SK-N-SH (cell line): ENCODE measurements at regions not wholly inside any gene's neighbourhood (a gene's known extent, or its start where the extent isn't known, plus 50 kb on each side); places are given as distances from the start of the nearest gene placed in this dataset.

Experiments
- CTCF ChIA-PET: fragments of 300-600, 350-600 bp; formaldehyde crosslinking; extraction: SDS; loops from one replicate; lab custom pipeline; 2021; lab: Yijun Ruan, JAX
- POLR2A ChIA-PET: fragments of 350-600 bp; sonication (Branson Sonifier 250); formaldehyde crosslinking; extraction: SDS; loops from one replicate; lab custom pipeline; 2020; ENCODE audit warnings: antibody characterized with exemption, inconsistent platforms; lab: Yijun Ruan, JAX
- DNase-seq: peaks from one replicate; pipeline ENCODE4 v3.0.0; 2012
- H2AFZ ChIP-seq: fragments of 200-600 bp; sonication (generic); 2 replicates; pipeline ENCODE4 v1.8.1; 2016; ENCODE audit warnings: antibody characterized with exemption, mild to moderate bottlenecking, low read depth
- H3F3A ChIP-seq: fragments of 200-600 bp; sonication (generic); replicated peaks from 2 replicates; pipeline ENCODE3; 2016; ENCODE audit warnings: antibody characterized with exemption, mild to moderate bottlenecking; ENCODE audit not compliant: insufficient read depth
- H3K27ac ChIP-seq, 2 experiments: fragments of 200-500 bp in 1 of 2; fragments of 200-600 bp in 1 of 2; sonication (Bioruptor generic) in 1 of 2; sonication (generic), shearing (Covaris generic) in 1 of 2; 2 replicates each; pipeline versions ENCODE4 v1.5.1 to v1.6.1; 2014 to 2016; ENCODE audit warnings: low read depth in 2 of 2, inconsistent platforms in 1 of 2, low read length in 1 of 2, mild to moderate bottlenecking in 1 of 2, mixed read lengths in 1 of 2
- H3K27me3 ChIP-seq: fragments of 200-600 bp; sonication (generic), shearing (Covaris generic); 2 replicates; pipeline ENCODE4 v1.6.1; 2016; ENCODE audit warnings: mixed run types; ENCODE audit not compliant: insufficient read depth
- H3K36me3 ChIP-seq, 2 experiments: fragments of 200-500 bp in 1 of 2; fragments of 200-600 bp in 1 of 2; sonication (Bioruptor generic) in 1 of 2; sonication (generic) in 1 of 2; replicated peaks in 1 of 2; 2 replicates each; pipeline versions ENCODE3 to v1.5.1; 2014 to 2016; ENCODE audit warnings: low read length in 1 of 2, mild to moderate bottlenecking in 1 of 2; ENCODE audit not compliant: insufficient read depth in 2 of 2, control insufficient read depth in 1 of 2
- H3K4me1 ChIP-seq, 2 experiments: fragments of 200-500 bp in 1 of 2; fragments of 200-600 bp in 1 of 2; sonication (Bioruptor generic) in 1 of 2; sonication (generic), shearing (Covaris generic) in 1 of 2; 2 replicates each; pipeline versions ENCODE4 v1.5.1 to v1.6.1; 2014 to 2016; ENCODE audit warnings: low read depth in 1 of 2, low read length in 1 of 2, mixed run types in 1 of 2; ENCODE audit not compliant: insufficient read depth in 2 of 2, control insufficient read depth in 1 of 2
- H3K4me2 ChIP-seq: fragments of 200-600 bp; sonication (generic), shearing (Covaris generic); 2 replicates; pipeline ENCODE4 v1.6.1; 2017; ENCODE audit warnings: mixed run types
- H3K4me3 ChIP-seq, 2 experiments: fragments of 200-500 bp in 1 of 2; fragments of 200-600 bp in 1 of 2; sonication (Bioruptor generic) in 1 of 2; sonication (generic), shearing (Covaris generic) in 1 of 2; 2 replicates each; pipeline versions ENCODE4 v1.5.1 to v1.8.1; 2014 to 2016; ENCODE audit warnings: low read depth in 2 of 2, inconsistent platforms in 1 of 2, low read length in 1 of 2, mild to moderate bottlenecking in 1 of 2, mixed read lengths in 1 of 2, moderate library complexity in 1 of 2
- H3K79me2 ChIP-seq: fragments of 200-600 bp; sonication (generic); 2 replicates; pipeline ENCODE4 v1.8.1; 2017; ENCODE audit warnings: mild to moderate bottlenecking; ENCODE audit not compliant: insufficient read depth
- H3K9ac ChIP-seq: fragments of 200-600 bp; sonication (generic); 2 replicates; pipeline ENCODE4 v1.6.1; 2017; ENCODE audit warnings: mixed run types
- H3K9me2 ChIP-seq: fragments of 200-600 bp; sonication (generic); 2 replicates; pipeline ENCODE4 v1.6.1; 2017; ENCODE audit warnings: mixed run types
- H3K9me3 ChIP-seq: fragments of 200-600 bp; sonication (generic); 2 replicates; pipeline ENCODE4 v1.6.1; 2017; ENCODE audit warnings: mixed run types, mild to moderate bottlenecking, moderate library complexity
- H4K20me1 ChIP-seq: fragments of 200-600 bp; sonication (generic); 2 replicates; pipeline ENCODE4 v1.6.1; 2017; ENCODE audit warnings: mild to moderate bottlenecking, mixed run types; ENCODE audit not compliant: insufficient read depth
- CHD2 ChIP-seq: fragments of 150-350 bp; IDR thresholded peaks from 2 replicates; pipeline ENCODE4 v1.6.1; 2018; ENCODE audit warnings: low read length; ENCODE audit not compliant: partially characterized antibody
- CTCF ChIP-seq: fragments of 200-600 bp; sonication (generic); IDR thresholded peaks from 2 replicates; pipeline ENCODE4 v1.6.1; 2017; ENCODE audit warnings: antibody characterized with exemption, mild to moderate bottlenecking, moderate library complexity
- FOSL2 ChIP-seq: IDR thresholded peaks from 2 replicates; pipeline ENCODE4 v1.4.0; 2012; ENCODE audit warnings: low read depth, mild to moderate bottlenecking, moderate library complexity, borderline replicate concordance
- FOXJ3 ChIP-seq: sonication (generic); formaldehyde crosslinking; IDR thresholded peaks from 2 replicates; pipeline ENCODE4 v1.5.1; 2020; ENCODE audit warnings: mild to moderate bottlenecking, missing genetic modification reagents
- GATA2 ChIP-seq: sonication (generic); formaldehyde crosslinking; IDR thresholded peaks from 2 replicates; pipeline ENCODE4 v1.5.0; 2020; ENCODE audit warnings: mild to moderate bottlenecking, missing genetic modification reagents
- MAX ChIP-seq: IDR thresholded peaks from 2 replicates; pipeline ENCODE4 v1.4.0; 2012; ENCODE audit warnings: low read depth
- MXI1 ChIP-seq: IDR thresholded peaks from 2 replicates; pipeline ENCODE4 v1.6.1; 2012; ENCODE audit warnings: mild to moderate bottlenecking, low read depth, low read length, improper control_type of control experiment
- PBX3 ChIP-seq: IDR thresholded peaks from 2 replicates; pipeline ENCODE4; 2012
- POLR2AphosphoS5 ChIP-seq: IDR thresholded peaks from 2 replicates; pipeline ENCODE4 v1.6.1; 2012; ENCODE audit warnings: low read depth, low read length
- RCOR1 ChIP-seq: fragments of 150-350 bp; IDR thresholded peaks from 2 replicates; pipeline ENCODE4 v1.6.1; 2017; ENCODE audit warnings: antibody characterized with exemption, low read length
- REST ChIP-seq: IDR thresholded peaks from 2 replicates; pipeline ENCODE4 v1.6.1; 2012; ENCODE audit warnings: mild to moderate bottlenecking, low read depth, low read length, moderate library complexity
- RFX5 ChIP-seq: IDR thresholded peaks from 2 replicates; pipeline ENCODE4 v1.6.1; 2012; ENCODE audit warnings: mild to moderate bottlenecking, improper control_type of control experiment, low read length
- RXRA ChIP-seq: IDR thresholded peaks from 2 replicates; pipeline ENCODE4 v1.4.0; 2012; ENCODE audit warnings: low read depth, mild to moderate bottlenecking, borderline replicate concordance
- SIN3A ChIP-seq: IDR thresholded peaks from 2 replicates; pipeline ENCODE4 v1.6.1; 2012; ENCODE audit warnings: low read depth, mild to moderate bottlenecking, low read length, moderate library complexity, borderline replicate concordance
- TCF12 ChIP-seq: IDR thresholded peaks from 2 replicates; pipeline ENCODE4 v1.4.0; 2012
- USF2 ChIP-seq: fragments of 150-350 bp; IDR thresholded peaks from 2 replicates; pipeline ENCODE4 v1.6.1; 2017; ENCODE audit warnings: antibody characterized with exemption, low read length, low read depth, borderline replicate concordance
- WGBS: methylation state at CpG from one replicate; pipeline ENCODE4 v1.1.6; 2017; ENCODE audit warnings: low lambda C conversion rate; 5-methylcytosine and 5-hydroxymethylcytosine counted together

GRCh38 chr4:31923634-31924033, 1203.5 kb downstream of the PCDH7 start:
- POLR2A ChIA-PET = no interaction called here
- H3K27ac ChIP-seq = no peak overlapping the region
- no peaks in the 10 kb centered on the region; the same call in 1 of the 2 replicates for H3K9me2 ChIP-seq
- no peak overlapping the region for H3K4me3 ChIP-seq
- no peak overlapping the region for H3K4me2 ChIP-seq
- TF ChIP-seq USF2 = no peak
- TF ChIP-seq MXI1 = no peak
- no peak for TF ChIP-seq RCOR1
- TF ChIP-seq GATA2 (CRISPR knock-in tag) = no peak
- TF ChIP-seq RXRA = no peak
- TF ChIP-seq CHD2 = no peak
- no peak for TF ChIP-seq TCF12
- TF ChIP-seq CTCF = no peak
- no peak for TF ChIP-seq SIN3A
- TF ChIP-seq RFX5 = no peak
- no peak for TF ChIP-seq POLR2AphosphoS5
- TF ChIP-seq MAX = no peak
- TF ChIP-seq PBX3 = no peak
- TF ChIP-seq REST = no peak
- no peak for TF ChIP-seq FOSL2
- TF ChIP-seq FOXJ3 (CRISPR knock-in tag) = no peak
- H2AFZ ChIP-seq = no peak overlapping the region
- H3K79me2 ChIP-seq = no peaks in the 10 kb centered on the region
- H4K20me1 ChIP-seq = no peaks in the 10 kb centered on the region
- 53% methylated on average over 4 of the region's 4 CpGs for WGBS
- CTCF ChIA-PET = no interaction called here
- no peaks in the 10 kb centered on the region for H3K27me3 ChIP-seq
- H3K36me3 ChIP-seq = no peaks in the 10 kb centered on the region
- H3K9ac ChIP-seq = no peak overlapping the region
- no peaks in the 10 kb centered on the region for H3K4me1 ChIP-seq
- H3F3A ChIP-seq = no peaks in the 10 kb centered on the region
- 0 out of 2 replicates have a peak, but pooled peaks cover 9% of the 10 kb centered on the region for H3K9me3 ChIP-seq
- DNase-seq = no peak
